A549 (cell line): ENCODE measurements at regions not wholly inside any gene's neighbourhood (a gene's known extent, or its start where the extent isn't known, plus 50 kb on each side); places are given as distances from the start of the nearest gene placed in this dataset.

Source experiments
- CTCF ChIP-seq: fragments of >200 bp; sonication (Bioruptor Twin); formaldehyde crosslinking; IDR thresholded peaks from 3 replicates; pipeline ENCODE4 v1.5.1; 2016
- KDM1A ChIP-seq: fragments of 200-600 bp; sonication (generic); IDR thresholded peaks from 2 replicates; pipeline ENCODE4 v1.6.1; 2016; ENCODE audit warnings: low read depth, mild to moderate bottlenecking
- NR3C1 ChIP-seq: fragments of >200 bp; sonication (Bioruptor Twin); formaldehyde crosslinking; IDR thresholded peaks from 3 replicates; pipeline ENCODE4 v1.6.1; 2017

- no peak for TF ChIP-seq NR3C1
- TF ChIP-seq CTCF, result no peak
- no peak for TF ChIP-seq KDM1A
Measured at GRCh38 chr5:164637931-164638521, 1132.6 kb downstream of the MAT2B start.
